T-helper 9 cell (primary cell): ENCODE measurements at regions not wholly inside any gene's neighbourhood (a gene's known extent, or its start where the extent isn't known, plus 50 kb on each side); places are given as distances from the start of the nearest gene placed in this dataset.

Experiments used
- DNase-seq: peaks from one replicate; pipeline ENCODE4 v3.0.0-alpha.2; 2020

GRCh38 chr13:107295416-107296140 is 727.6 kb upstream of the ARGLU1 start:
- no peak for DNase-seq

- DNase-seq: no peak
Measured at GRCh38 chr13:107293924-107294323, 726.0 kb upstream of the ARGLU1 start.

GRCh38 chr13:107291875-107292274 is 723.9 kb upstream of the ARGLU1 start:
- no peak for DNase-seq

- no peak for DNase-seq
Measured at GRCh38 chr13:107289540-107289939, 721.6 kb upstream of the ARGLU1 start.

GRCh38 chr13:107284173-107284572 is 716.2 kb upstream of the ARGLU1 start:
- no peak for DNase-seq

- DNase-seq: no peak
Measured at GRCh38 chr13:107277911-107278310, 710.0 kb upstream of the ARGLU1 start.

GRCh38 chr13:107276936-107277335 is 709.0 kb upstream of the ARGLU1 start:
- DNase-seq: no peak

- no peak for DNase-seq
Measured at GRCh38 chr13:107275945-107276614, 708.1 kb upstream of the ARGLU1 start.

- no peak for DNase-seq
Measured at GRCh38 chr13:107275312-107275711, 707.4 kb upstream of the ARGLU1 start.

- DNase-seq: no peak
Measured at GRCh38 chr13:107271227-107271626, 703.3 kb upstream of the ARGLU1 start.

GRCh38 chr13:107266657-107267056 is 698.7 kb upstream of the ARGLU1 start:
- no peak for DNase-seq

- DNase-seq: no peak
Measured at GRCh38 chr13:107258599-107259187, 690.8 kb upstream of the ARGLU1 start.

GRCh38 chr13:107254392-107254791 is 686.5 kb upstream of the ARGLU1 start:
- DNase-seq: no peak

GRCh38 chr13:107252428-107252827 is 684.5 kb upstream of the ARGLU1 start:
- no peak for DNase-seq

- DNase-seq: no peak
Measured at GRCh38 chr13:107252021-107252420, 684.1 kb upstream of the ARGLU1 start.

- DNase-seq: no peak
Measured at GRCh38 chr13:107251341-107251740, 683.4 kb upstream of the ARGLU1 start.

GRCh38 chr13:107250628-107251027 is 682.7 kb upstream of the ARGLU1 start:
- no peak for DNase-seq

GRCh38 chr13:107244241-107244640 is 676.3 kb upstream of the ARGLU1 start:
- no peak for DNase-seq

- DNase-seq: no peak
Measured at GRCh38 chr13:107242138-107242537, 674.2 kb upstream of the ARGLU1 start.

GRCh38 chr13:107241381-107241780 is 673.4 kb upstream of the ARGLU1 start:
- DNase-seq: no peak

GRCh38 chr13:107239213-107239612 is 671.3 kb upstream of the ARGLU1 start:
- no peak for DNase-seq

GRCh38 chr13:107238262-107238981 is 670.5 kb upstream of the ARGLU1 start:
- DNase-seq: no peak

GRCh38 chr13:107234319-107235073 is 666.6 kb upstream of the ARGLU1 start:
- DNase-seq: no peak
